NOMO-1 treated with dmso at 0.1 percent for 144 hours (cell line): ENCODE measurements at regions not wholly inside any gene's neighbourhood (a gene's known extent, or its start where the extent isn't known, plus 50 kb on each side); places are given as distances from the start of the nearest gene placed in this dataset.
"Not testable (repeated sequence)": the region's sequence is repeated elsewhere in the genome, so short reads cannot be mapped to it uniquely, and the experiment has no call there.

Experiments used
- DNase-seq: peaks from one replicate; lab custom pipeline; 2025; ENCODE audit not compliant: unreplicated experiment; lab: John Stamatoyannopoulos, UW

- no peak for DNase-seq
Observed at GRCh38 chr5:138702166-138703077, 50.8 kb upstream of the CTNNA1 start.

GRCh38 chr5:138701678-138702077 lies 51.5 kb upstream of the CTNNA1 start:
- DNase-seq = no peak

GRCh38 chr5:138700581-138701362 lies 52.5 kb upstream of the CTNNA1 start:
- no peak for DNase-seq

- DNase-seq = no peak
Observed at GRCh38 chr5:138699482-138699881, 53.7 kb upstream of the CTNNA1 start.

GRCh38 chr5:138698713-138699112 lies 54.5 kb upstream of the CTNNA1 start:
- DNase-seq = no peak

GRCh38 chr5:138697720-138698360 lies 55.4 kb upstream of the CTNNA1 start:
- DNase-seq = no peak

GRCh38 chr5:138696501-138696900 lies 56.7 kb upstream of the CTNNA1 start:
- no peak for DNase-seq

- DNase-seq = no peak
Observed at GRCh38 chr5:138695781-138696180, 57.4 kb upstream of the CTNNA1 start.

- DNase-seq = no peak
Observed at GRCh38 chr5:138694146-138694545, 59.1 kb upstream of the CTNNA1 start.

GRCh38 chr5:138692370-138692769 lies 60.9 kb upstream of the CTNNA1 start:
- no peak for DNase-seq

GRCh38 chr5:138686668-138687067 lies 66.6 kb upstream of the CTNNA1 start:
- DNase-seq = no peak

- DNase-seq = no peak
Observed at GRCh38 chr5:138685193-138685745, 68.0 kb upstream of the CTNNA1 start.

GRCh38 chr5:138682462-138682861 lies 70.8 kb upstream of the CTNNA1 start:
- DNase-seq = not testable (repeated sequence)

GRCh38 chr5:138678826-138679225 lies 74.4 kb upstream of the CTNNA1 start:
- not testable (repeated sequence) for DNase-seq

GRCh38 chr5:138677782-138678181 lies 75.4 kb upstream of the CTNNA1 start:
- DNase-seq = no peak

GRCh38 chr5:138676556-138677193 lies 76.5 kb upstream of the CTNNA1 start:
- no peak for DNase-seq

GRCh38 chr5:138676002-138676401 lies 77.2 kb upstream of the CTNNA1 start:
- no peak for DNase-seq

- no peak for DNase-seq
Observed at GRCh38 chr5:138668451-138669380, 84.5 kb upstream of the CTNNA1 start.

GRCh38 chr5:138667782-138668331 lies 85.4 kb upstream of the CTNNA1 start:
- DNase-seq = not testable (repeated sequence)
